C4-2B (cell line): ENCODE measurements at regions not wholly inside any gene's neighbourhood (a gene's known extent, or its start where the extent isn't known, plus 50 kb on each side); places are given as distances from the start of the nearest gene placed in this dataset.

ENCODE experiments used
- ZFX ChIP-seq: fragments of 450-650 bp; IDR thresholded peaks from 2 replicates; pipeline ENCODE4 v1.6.1; 2017
- TF ChIP-seq, protein P1 (sequence below): fragments of 450-650 bp; conservative IDR thresholded peaks from 2 replicates; pipeline ENCODE4 v1.5.1; 2017; ENCODE audit warnings: mild to moderate bottlenecking

DNA sequence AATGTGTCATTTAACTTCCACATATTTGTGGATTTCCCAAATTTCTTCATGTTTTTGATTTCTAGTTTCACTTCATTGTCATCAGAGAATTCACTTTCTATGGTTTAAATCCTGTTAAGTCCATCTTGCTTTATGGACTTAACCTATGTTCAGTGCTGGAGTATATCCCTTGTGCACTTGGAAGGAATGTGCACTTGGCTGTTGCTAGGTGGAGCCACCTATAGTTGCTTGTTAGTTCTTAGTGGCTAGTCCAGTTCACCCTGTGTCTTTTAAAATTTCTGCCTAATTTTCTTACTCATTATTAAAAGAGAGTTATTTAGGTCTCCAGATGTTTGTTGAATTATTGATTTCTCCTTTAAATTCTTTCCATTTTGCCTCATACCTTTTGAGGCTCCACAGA is 1472.5 kb upstream of the CDH6 start:
- TF ChIP-seq, protein P1, sequence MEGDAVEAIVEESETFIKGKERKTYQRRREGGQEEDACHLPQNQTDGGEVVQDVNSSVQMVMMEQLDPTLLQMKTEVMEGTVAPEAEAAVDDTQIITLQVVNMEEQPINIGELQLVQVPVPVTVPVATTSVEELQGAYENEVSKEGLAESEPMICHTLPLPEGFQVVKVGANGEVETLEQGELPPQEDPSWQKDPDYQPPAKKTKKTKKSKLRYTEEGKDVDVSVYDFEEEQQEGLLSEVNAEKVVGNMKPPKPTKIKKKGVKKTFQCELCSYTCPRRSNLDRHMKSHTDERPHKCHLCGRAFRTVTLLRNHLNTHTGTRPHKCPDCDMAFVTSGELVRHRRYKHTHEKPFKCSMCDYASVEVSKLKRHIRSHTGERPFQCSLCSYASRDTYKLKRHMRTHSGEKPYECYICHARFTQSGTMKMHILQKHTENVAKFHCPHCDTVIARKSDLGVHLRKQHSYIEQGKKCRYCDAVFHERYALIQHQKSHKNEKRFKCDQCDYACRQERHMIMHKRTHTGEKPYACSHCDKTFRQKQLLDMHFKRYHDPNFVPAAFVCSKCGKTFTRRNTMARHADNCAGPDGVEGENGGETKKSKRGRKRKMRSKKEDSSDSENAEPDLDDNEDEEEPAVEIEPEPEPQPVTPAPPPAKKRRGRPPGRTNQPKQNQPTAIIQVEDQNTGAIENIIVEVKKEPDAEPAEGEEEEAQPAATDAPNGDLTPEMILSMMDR: peak; percentile 32
- TF ChIP-seq ZFX: no peak
